ENCODE measurements at regions not wholly inside any gene's neighbourhood (a gene's known extent, or its start where the extent isn't known, plus 50 kb on each side); places are given as distances from the start of the nearest gene placed in this dataset.

DNA sequence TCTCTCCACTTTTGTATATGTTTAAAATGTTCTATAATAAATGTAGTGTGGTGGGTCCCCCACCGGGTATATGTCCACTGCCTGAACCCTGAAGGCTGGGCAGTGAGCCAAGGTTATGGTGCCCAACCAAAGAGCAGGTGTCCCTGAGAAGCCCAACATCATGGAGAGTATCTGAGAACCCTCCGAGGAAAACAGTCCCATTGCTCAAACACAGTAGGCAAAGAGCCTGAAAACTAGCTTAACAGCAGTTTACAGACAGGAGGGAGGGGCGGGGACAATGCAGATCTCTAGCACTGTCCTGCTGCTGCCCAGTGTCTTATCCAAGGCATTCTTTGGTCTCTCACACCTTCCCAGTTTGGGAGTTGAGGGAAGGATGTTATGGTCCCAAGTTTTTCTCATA lies 91.0 kb downstream of the TMPRSS5 start:
- no peak for TF ChIP-seq RAD51 (IDR thresholded peaks at IDR 0.05; ENCODE audit: borderline replicate concordance)
- no peak for TF ChIP-seq HDAC2 (CRISPR knock-in tag; IDR thresholded peaks at IDR 0.05)
- TF ChIP-seq, protein P1, sequence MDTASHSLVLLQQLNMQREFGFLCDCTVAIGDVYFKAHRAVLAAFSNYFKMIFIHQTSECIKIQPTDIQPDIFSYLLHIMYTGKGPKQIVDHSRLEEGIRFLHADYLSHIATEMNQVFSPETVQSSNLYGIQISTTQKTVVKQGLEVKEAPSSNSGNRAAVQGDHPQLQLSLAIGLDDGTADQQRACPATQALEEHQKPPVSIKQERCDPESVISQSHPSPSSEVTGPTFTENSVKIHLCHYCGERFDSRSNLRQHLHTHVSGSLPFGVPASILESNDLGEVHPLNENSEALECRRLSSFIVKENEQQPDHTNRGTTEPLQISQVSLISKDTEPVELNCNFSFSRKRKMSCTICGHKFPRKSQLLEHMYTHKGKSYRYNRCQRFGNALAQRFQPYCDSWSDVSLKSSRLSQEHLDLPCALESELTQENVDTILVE (CRISPR knock-in tag; IDR thresholded peaks at IDR 0.05) = no peak
- TF ChIP-seq, protein P2, sequence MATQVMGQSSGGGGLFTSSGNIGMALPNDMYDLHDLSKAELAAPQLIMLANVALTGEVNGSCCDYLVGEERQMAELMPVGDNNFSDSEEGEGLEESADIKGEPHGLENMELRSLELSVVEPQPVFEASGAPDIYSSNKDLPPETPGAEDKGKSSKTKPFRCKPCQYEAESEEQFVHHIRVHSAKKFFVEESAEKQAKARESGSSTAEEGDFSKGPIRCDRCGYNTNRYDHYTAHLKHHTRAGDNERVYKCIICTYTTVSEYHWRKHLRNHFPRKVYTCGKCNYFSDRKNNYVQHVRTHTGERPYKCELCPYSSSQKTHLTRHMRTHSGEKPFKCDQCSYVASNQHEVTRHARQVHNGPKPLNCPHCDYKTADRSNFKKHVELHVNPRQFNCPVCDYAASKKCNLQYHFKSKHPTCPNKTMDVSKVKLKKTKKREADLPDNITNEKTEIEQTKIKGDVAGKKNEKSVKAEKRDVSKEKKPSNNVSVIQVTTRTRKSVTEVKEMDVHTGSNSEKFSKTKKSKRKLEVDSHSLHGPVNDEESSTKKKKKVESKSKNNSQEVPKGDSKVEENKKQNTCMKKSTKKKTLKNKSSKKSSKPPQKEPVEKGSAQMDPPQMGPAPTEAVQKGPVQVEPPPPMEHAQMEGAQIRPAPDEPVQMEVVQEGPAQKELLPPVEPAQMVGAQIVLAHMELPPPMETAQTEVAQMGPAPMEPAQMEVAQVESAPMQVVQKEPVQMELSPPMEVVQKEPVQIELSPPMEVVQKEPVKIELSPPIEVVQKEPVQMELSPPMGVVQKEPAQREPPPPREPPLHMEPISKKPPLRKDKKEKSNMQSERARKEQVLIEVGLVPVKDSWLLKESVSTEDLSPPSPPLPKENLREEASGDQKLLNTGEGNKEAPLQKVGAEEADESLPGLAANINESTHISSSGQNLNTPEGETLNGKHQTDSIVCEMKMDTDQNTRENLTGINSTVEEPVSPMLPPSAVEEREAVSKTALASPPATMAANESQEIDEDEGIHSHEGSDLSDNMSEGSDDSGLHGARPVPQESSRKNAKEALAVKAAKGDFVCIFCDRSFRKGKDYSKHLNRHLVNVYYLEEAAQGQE (IDR thresholded peaks at IDR 0.05; ENCODE audit: borderline replicate concordance in 1 of 2, low read depth in 1 of 2, low read length in 2 of 2) = no peak
- no peak for TF ChIP-seq EED (CRISPR knock-in tag; IDR thresholded peaks at IDR 0.05)
- TF ChIP-seq, protein P3, sequence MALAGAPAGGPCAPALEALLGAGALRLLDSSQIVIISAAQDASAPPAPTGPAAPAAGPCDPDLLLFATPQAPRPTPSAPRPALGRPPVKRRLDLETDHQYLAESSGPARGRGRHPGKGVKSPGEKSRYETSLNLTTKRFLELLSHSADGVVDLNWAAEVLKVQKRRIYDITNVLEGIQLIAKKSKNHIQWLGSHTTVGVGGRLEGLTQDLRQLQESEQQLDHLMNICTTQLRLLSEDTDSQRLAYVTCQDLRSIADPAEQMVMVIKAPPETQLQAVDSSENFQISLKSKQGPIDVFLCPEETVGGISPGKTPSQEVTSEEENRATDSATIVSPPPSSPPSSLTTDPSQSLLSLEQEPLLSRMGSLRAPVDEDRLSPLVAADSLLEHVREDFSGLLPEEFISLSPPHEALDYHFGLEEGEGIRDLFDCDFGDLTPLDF (CRISPR knock-in tag; IDR thresholded peaks at IDR 0.05) = no peak
- no peak for TF ChIP-seq SOX6 (IDR thresholded peaks at IDR 0.05)
- no peak for TF ChIP-seq SOX6 (CRISPR knock-in tag; IDR thresholded peaks at IDR 0.05)
- TF ChIP-seq, protein P4, sequence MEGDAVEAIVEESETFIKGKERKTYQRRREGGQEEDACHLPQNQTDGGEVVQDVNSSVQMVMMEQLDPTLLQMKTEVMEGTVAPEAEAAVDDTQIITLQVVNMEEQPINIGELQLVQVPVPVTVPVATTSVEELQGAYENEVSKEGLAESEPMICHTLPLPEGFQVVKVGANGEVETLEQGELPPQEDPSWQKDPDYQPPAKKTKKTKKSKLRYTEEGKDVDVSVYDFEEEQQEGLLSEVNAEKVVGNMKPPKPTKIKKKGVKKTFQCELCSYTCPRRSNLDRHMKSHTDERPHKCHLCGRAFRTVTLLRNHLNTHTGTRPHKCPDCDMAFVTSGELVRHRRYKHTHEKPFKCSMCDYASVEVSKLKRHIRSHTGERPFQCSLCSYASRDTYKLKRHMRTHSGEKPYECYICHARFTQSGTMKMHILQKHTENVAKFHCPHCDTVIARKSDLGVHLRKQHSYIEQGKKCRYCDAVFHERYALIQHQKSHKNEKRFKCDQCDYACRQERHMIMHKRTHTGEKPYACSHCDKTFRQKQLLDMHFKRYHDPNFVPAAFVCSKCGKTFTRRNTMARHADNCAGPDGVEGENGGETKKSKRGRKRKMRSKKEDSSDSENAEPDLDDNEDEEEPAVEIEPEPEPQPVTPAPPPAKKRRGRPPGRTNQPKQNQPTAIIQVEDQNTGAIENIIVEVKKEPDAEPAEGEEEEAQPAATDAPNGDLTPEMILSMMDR (CRISPR knock-in tag; IDR thresholded peaks at IDR 0.05) = no peak
- TF ChIP-seq, protein P5, sequence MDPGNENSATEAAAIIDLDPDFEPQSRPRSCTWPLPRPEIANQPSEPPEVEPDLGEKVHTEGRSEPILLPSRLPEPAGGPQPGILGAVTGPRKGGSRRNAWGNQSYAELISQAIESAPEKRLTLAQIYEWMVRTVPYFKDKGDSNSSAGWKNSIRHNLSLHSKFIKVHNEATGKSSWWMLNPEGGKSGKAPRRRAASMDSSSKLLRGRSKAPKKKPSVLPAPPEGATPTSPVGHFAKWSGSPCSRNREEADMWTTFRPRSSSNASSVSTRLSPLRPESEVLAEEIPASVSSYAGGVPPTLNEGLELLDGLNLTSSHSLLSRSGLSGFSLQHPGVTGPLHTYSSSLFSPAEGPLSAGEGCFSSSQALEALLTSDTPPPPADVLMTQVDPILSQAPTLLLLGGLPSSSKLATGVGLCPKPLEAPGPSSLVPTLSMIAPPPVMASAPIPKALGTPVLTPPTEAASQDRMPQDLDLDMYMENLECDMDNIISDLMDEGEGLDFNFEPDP (CRISPR knock-in tag; conservative IDR thresholded peaks at IDR 0.05) = no peak
- TF ChIP-seq YY1 (IDR thresholded peaks at IDR 0.05; ENCODE audit: insufficient read depth, insufficient replicate concordance, low read depth, low read length) = no peak
- no peak for TF ChIP-seq POLR2AphosphoS5 (IDR thresholded peaks at IDR 0.05; ENCODE audit: low read depth, low read length)
- no peak for TF ChIP-seq ZNF678 (CRISPR knock-in tag; IDR thresholded peaks at IDR 0.05)

Data from HepG2 (cell line).